SU-DHL-6 (cell line): ENCODE measurements at regions not wholly inside any gene's neighbourhood (a gene's known extent, or its start where the extent isn't known, plus 50 kb on each side); places are given as distances from the start of the nearest gene placed in this dataset.

Source experiments
- H2AFZ ChIP-seq: fragments of 200-600 bp; sonication (generic); 2 replicates; pipeline ENCODE4 v1.6.1; 2014; ENCODE audit warnings: low read depth, mild to moderate bottlenecking, moderate library complexity, mixed read lengths, antibody characterized with exemption, low read length; ENCODE audit not compliant: severe bottlenecking
- H3F3A ChIP-seq: fragments of 200-600 bp; shearing (Covaris generic); 2 replicates; pipeline ENCODE4 v1.6.0; 2016; ENCODE audit warnings: antibody characterized with exemption, mild to moderate bottlenecking; ENCODE audit not compliant: insufficient read depth
- H3K27ac ChIP-seq: fragments of 200-600 bp; sonication (generic); 2 replicates; pipeline ENCODE4 v1.5.1; 2016; ENCODE audit warnings: low read depth, mild to moderate bottlenecking, low read length, moderate library complexity, mixed read lengths
- H3K27me3 ChIP-seq: fragments of 200-600 bp; sonication (generic), shearing (Covaris generic); 2 replicates; pipeline ENCODE4 v1.6.0; 2014; ENCODE audit warnings: mild to moderate bottlenecking, low read length
- H3K36me3 ChIP-seq: fragments of 200-600 bp; sonication (generic); 2 replicates; pipeline ENCODE4 v1.6.1; 2014; ENCODE audit warnings: mild to moderate bottlenecking, low read length, mixed read lengths
- H3K4me2 ChIP-seq: fragments of 300-600, 200-600 bp; shearing (Covaris generic), sonication (generic); 2 replicates; pipeline ENCODE4 v1.6.0; 2014; ENCODE audit warnings: low read length, low read depth, mild to moderate bottlenecking; ENCODE audit not compliant: poor library complexity, severe bottlenecking
- H3K4me3 ChIP-seq: fragments of 200-600 bp; sonication (generic); 2 replicates; pipeline ENCODE4 v1.5.1; 2014; ENCODE audit warnings: antibody characterized with exemption, low read length, mild to moderate bottlenecking, mixed read lengths; ENCODE audit not compliant: insufficient read depth, poor library complexity, severe bottlenecking
- H3K79me2 ChIP-seq: fragments of 200-600 bp; sonication (generic); 2 replicates; pipeline ENCODE4 v1.6.1; 2014; ENCODE audit warnings: mild to moderate bottlenecking, low read length, moderate library complexity; ENCODE audit not compliant: insufficient read depth
- H3K9ac ChIP-seq: fragments of 200-600 bp; sonication (generic); 2 replicates; pipeline ENCODE4 v1.7.0; 2014; ENCODE audit warnings: mild to moderate bottlenecking, low read length
- H3K9me2 ChIP-seq: fragments of 200-600 bp; sonication (generic); replicated peaks from 2 replicates; pipeline ENCODE4 v1.6.1; 2014; ENCODE audit warnings: low read length; ENCODE audit not compliant: insufficient read depth
- H3K9me3 ChIP-seq: fragments of 200-600 bp; sonication (generic); 2 replicates; pipeline ENCODE4 v1.6.1; 2014; ENCODE audit warnings: low read length, mixed read lengths; ENCODE audit not compliant: insufficient read depth
- H4K20me1 ChIP-seq: fragments of 200-600 bp; sonication (generic); 2 replicates; pipeline ENCODE4 v1.6.1; 2014; ENCODE audit warnings: low read depth, mild to moderate bottlenecking, antibody characterized with exemption, low read length, moderate library complexity, mixed read lengths
- EZH2phosphoT487 ChIP-seq: fragments of 200-600 bp; sonication (generic), shearing (Covaris generic); conservative IDR thresholded peaks from 2 replicates; pipeline ENCODE4 v1.6.1; 2018; ENCODE audit warnings: mild to moderate bottlenecking, antibody characterized with exemption, low read length, moderate library complexity, mixed read lengths
- TF ChIP-seq, protein P1 (sequence below): fragments of 200-600 bp; sonication (generic); IDR thresholded peaks from one replicate; pipeline ENCODE4 v1.5.1; 2017; ENCODE audit warnings: antibody characterized with exemption, mild to moderate bottlenecking, low read length, moderate library complexity; ENCODE audit not compliant: insufficient read depth, poor library complexity, severe bottlenecking

DNA sequence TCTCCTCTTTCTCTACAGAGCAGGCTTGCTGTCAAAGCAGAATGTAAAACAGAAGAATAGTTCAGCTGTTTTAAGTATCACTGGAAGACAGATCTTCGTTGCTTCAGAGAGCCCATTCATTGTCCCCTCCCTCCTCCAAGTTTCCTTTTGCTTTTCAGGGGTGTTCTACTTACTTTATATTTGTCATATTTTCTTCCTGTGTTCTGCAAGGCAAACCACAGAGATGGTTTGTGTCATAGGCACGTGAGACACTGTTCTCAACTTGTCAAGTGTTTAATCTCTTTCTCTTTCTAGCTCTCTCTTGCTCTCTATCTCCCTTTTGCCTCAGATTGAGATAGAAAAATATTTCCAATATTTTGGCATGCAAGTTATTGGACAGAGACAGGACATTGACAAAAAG lies 228.9 kb upstream of the DEFB112 start:
- no peak for TF ChIP-seq EZH2phosphoT487
- TF ChIP-seq, protein P1, sequence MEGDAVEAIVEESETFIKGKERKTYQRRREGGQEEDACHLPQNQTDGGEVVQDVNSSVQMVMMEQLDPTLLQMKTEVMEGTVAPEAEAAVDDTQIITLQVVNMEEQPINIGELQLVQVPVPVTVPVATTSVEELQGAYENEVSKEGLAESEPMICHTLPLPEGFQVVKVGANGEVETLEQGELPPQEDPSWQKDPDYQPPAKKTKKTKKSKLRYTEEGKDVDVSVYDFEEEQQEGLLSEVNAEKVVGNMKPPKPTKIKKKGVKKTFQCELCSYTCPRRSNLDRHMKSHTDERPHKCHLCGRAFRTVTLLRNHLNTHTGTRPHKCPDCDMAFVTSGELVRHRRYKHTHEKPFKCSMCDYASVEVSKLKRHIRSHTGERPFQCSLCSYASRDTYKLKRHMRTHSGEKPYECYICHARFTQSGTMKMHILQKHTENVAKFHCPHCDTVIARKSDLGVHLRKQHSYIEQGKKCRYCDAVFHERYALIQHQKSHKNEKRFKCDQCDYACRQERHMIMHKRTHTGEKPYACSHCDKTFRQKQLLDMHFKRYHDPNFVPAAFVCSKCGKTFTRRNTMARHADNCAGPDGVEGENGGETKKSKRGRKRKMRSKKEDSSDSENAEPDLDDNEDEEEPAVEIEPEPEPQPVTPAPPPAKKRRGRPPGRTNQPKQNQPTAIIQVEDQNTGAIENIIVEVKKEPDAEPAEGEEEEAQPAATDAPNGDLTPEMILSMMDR: no peak
- H4K20me1 ChIP-seq: no peaks in the 10 kb centered on the region
- no peaks in the 10 kb centered on the region for H3K79me2 ChIP-seq
- no peak overlapping the region for H3K4me3 ChIP-seq
- H3K36me3 ChIP-seq: no peaks in the 10 kb centered on the region
- no peak overlapping the region for H2AFZ ChIP-seq
- H3K27me3 ChIP-seq: no peaks in the 10 kb centered on the region
- H3K9me3 ChIP-seq: no peaks in the 10 kb centered on the region
- H3F3A ChIP-seq: no peaks in the 10 kb centered on the region
- H3K4me2 ChIP-seq: no peak overlapping the region
- H3K9ac ChIP-seq: no peak overlapping the region
- no peak overlapping the region for H3K27ac ChIP-seq
- H3K9me2 ChIP-seq: no peaks in the 10 kb centered on the region

DNA sequence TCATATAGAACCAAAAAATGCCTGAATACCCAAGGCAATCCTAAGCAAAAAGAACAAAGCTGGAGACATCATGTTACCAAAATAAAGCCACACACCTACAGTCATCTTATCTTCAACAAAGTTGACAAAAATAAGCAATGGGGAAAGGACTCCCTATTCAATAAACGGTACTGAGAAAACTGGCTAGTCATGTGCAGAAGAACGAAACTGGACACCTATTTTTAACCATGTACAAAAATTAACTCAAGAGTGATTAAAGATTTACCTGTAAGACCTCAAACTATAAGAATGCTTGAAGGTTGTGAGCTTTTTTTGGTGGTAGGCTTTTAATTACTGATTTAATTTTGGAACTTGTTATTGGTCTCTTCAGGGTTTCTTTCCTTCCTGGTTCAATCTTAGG lies 236.0 kb upstream of the DEFB112 start:
- Histone ChIP-seq H4K20me1 (no peaks in the 10 kb centered on the region), H3K9ac (no peak overlapping the region), H3K4me3 (no peak overlapping the region), H3K9me2 (no peaks in the 10 kb centered on the region), H3K36me3 (no peaks in the 10 kb centered on the region), H3K27me3 (no peaks in the 10 kb centered on the region), H3K9me3 (no peaks in the 10 kb centered on the region), H3K4me2 (no peak overlapping the region), H3K27ac (no peak overlapping the region), H3K79me2 (no peaks in the 10 kb centered on the region), H2AFZ (no peak overlapping the region), H3F3A (no peaks in the 10 kb centered on the region)
- TF ChIP-seq, protein P1: no peak
- no peak for TF ChIP-seq EZH2phosphoT487

DNA sequence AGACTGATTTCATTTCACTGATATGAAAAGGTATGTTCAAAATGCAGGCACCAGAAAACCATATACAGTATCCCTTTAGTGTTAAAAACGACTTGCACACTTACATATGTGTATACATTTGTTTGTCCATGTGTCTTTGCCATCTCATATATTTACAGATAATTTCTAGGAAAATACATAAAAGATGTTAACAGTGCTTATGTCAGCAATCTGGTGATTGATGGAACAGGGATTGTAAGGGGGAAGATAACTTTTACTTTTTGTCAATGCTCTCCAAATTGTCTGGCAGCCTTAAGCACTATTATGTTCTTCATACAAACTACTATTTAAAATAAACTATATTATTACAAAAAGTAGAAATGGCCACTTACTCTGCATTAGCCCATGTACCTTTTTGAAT lies 238.5 kb upstream of the DEFB112 start:
- H3K9me2 ChIP-seq: no peaks in the 10 kb centered on the region
- H3K27ac ChIP-seq: no peak overlapping the region
- TF ChIP-seq, protein P1: no peak
- no peak for TF ChIP-seq EZH2phosphoT487
- no peak overlapping the region for H2AFZ ChIP-seq
- H3K4me2 ChIP-seq: no peak overlapping the region
- H3K27me3 ChIP-seq: no peaks in the 10 kb centered on the region
- H3F3A ChIP-seq: no peaks in the 10 kb centered on the region
- no peaks in the 10 kb centered on the region for H3K36me3 ChIP-seq
- no peaks in the 10 kb centered on the region for H4K20me1 ChIP-seq
- no peak overlapping the region for H3K4me3 ChIP-seq
- H3K9ac ChIP-seq: no peak overlapping the region
- H3K9me3 ChIP-seq: no peaks in the 10 kb centered on the region
- H3K79me2 ChIP-seq: no peaks in the 10 kb centered on the region
